ENCODE measurements at regions not wholly inside any gene's neighbourhood (a gene's known extent, or its start where the extent isn't known, plus 50 kb on each side); places are given as distances from the start of the nearest gene placed in this dataset.

DNA sequence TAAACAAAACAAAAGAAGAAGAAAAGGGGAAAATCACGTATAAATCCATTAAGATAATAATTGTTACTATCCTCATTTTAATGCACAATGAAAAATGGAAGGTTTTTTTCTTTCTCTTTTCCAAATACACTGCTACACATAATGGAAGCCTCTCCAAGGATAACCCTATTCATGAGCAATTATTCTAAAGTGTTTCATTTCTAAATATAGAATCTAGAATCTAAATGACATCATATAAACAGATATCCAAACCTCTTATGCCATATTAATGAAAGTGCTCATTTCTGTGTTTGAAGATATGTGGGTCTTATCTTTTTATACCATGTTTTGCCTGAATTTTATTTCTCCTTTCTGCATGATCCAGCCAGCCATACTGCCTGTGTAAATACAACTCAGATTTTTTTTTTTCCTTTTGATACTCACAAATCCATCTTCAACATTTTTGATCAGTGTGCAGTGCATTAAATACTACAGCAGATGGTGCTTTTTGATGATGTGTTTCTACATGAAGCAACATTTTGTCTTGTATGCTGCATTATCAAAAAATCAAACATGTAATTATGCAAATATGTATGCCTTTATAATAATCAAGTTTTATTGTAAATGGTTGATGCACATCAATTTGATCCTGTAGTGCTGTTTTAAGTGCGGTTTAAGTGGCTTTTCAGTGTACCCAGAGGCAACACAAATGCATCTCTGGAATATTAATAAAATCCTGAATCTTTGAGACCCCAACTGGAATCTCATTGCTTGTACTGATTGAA is 625.6 kb upstream of the PTBP2 start:
- TF ChIP-seq ZFX (IDR thresholded peaks at IDR 0.05; ENCODE audit: borderline replicate concordance) (no peak), CTCF (IDR thresholded peaks at IDR 0.05) (no peak)
- H3K27ac ChIP-seq: no peak overlapping the region

GRCh38 chr1:96096613-96097321 is 624.8 kb upstream of the PTBP2 start:
- TF ChIP-seq ZFX (IDR thresholded peaks at IDR 0.05; ENCODE audit: borderline replicate concordance): no peak
- TF ChIP-seq CTCF (IDR thresholded peaks at IDR 0.05): no peak
- H3K27ac ChIP-seq: no peak overlapping the region

- no peak for TF ChIP-seq CTCF (IDR thresholded peaks at IDR 0.05)
- TF ChIP-seq ZFX (IDR thresholded peaks at IDR 0.05; ENCODE audit: borderline replicate concordance): no peak
- no peak overlapping the region for H3K27ac ChIP-seq
These were observed 617.1 kb upstream of the PTBP2 start for GRCh38 chr1:96104506-96104905.

DNA sequence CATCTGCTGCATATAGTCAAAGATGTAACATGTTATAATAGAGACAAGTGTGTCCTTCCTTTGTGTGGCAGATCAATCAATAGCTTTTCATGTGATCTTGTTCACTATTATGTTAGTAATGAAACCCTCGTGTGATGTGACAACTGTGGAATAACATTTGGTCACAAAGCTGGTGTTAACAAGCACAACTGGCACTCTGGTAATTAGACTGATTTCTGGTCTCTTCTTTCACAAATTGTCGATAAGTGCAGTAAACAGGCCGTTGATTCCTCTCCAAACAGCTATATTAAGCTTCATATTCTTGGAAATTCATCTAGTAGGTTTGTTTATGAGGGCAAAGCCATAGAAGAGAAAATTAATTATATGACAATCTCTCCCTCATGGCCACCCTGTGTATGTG is 616.7 kb upstream of the PTBP2 start:
- H3K27ac ChIP-seq: no peak overlapping the region
- TF ChIP-seq CTCF (IDR thresholded peaks at IDR 0.05): no peak
- TF ChIP-seq ZFX (IDR thresholded peaks at IDR 0.05; ENCODE audit: borderline replicate concordance): no peak

GRCh38 chr1:96116731-96117130 is 604.9 kb upstream of the PTBP2 start:
- TF ChIP-seq CTCF (IDR thresholded peaks at IDR 0.05) (no peak), ZFX (IDR thresholded peaks at IDR 0.05; ENCODE audit: borderline replicate concordance) (no peak)
- no peak overlapping the region for H3K27ac ChIP-seq

- no peak overlapping the region for H3K27ac ChIP-seq
- no peak for TF ChIP-seq ZFX (IDR thresholded peaks at IDR 0.05; ENCODE audit: borderline replicate concordance)
- TF ChIP-seq CTCF (IDR thresholded peaks at IDR 0.05): no peak
These were observed 591.2 kb upstream of the PTBP2 start for GRCh38 chr1:96130432-96130831.

- no peak overlapping the region for H3K27ac ChIP-seq
- no peak for TF ChIP-seq CTCF (IDR thresholded peaks at IDR 0.05)
- TF ChIP-seq ZFX (IDR thresholded peaks at IDR 0.05; ENCODE audit: borderline replicate concordance): no peak
These were observed 576.9 kb upstream of the PTBP2 start for GRCh38 chr1:96144636-96145035.
